H1 (cell line): ENCODE measurements at regions not wholly inside any gene's neighbourhood (a gene's known extent, or its start where the extent isn't known, plus 50 kb on each side); places are given as distances from the start of the nearest gene placed in this dataset.

Experiments used
- CBX8 ChIP-seq: fragments of 300-800, 300-1000 bp; sonication (generic); IDR thresholded peaks from 2 replicates; pipeline ENCODE4 v1.7.1; 2016; ENCODE audit warnings: low read depth, low read length, borderline replicate concordance
- CHD2 ChIP-seq: IDR thresholded peaks from 2 replicates; pipeline ENCODE4 v1.6.1; 2012; ENCODE audit warnings: low read length, improper control_type of control experiment
- EP300 ChIP-seq, 2 experiments: IDR thresholded peaks; 1 replicate in 1 of 2; 2 replicates in 1 of 2; pipeline ENCODE4 v1.6.1; 2011 to 2012; ENCODE audit warnings: low read depth in 2 of 2, low read length in 2 of 2, mild to moderate bottlenecking in 2 of 2, borderline replicate concordance in 1 of 2, inconsistent platforms in 1 of 2, moderate library complexity in 1 of 2
- KDM1A ChIP-seq: fragments of 200-600, 300-600 bp; sonication (generic); IDR thresholded peaks from 2 replicates; pipeline ENCODE4 v1.7.1; 2016; ENCODE audit warnings: mild to moderate bottlenecking, low read length, borderline replicate concordance
- PHF8 ChIP-seq: fragments of 200-600 bp; sonication (generic); conservative IDR thresholded peaks from 2 replicates; pipeline ENCODE4 v1.7.1; 2012; ENCODE audit warnings: low read depth, mild to moderate bottlenecking, inconsistent platforms, low read length, moderate library complexity
- RBBP5 ChIP-seq: IDR thresholded peaks from 2 replicates; pipeline ENCODE4 v1.7.1; 2012; ENCODE audit warnings: low read depth, mild to moderate bottlenecking, inconsistent platforms, low read length, moderate library complexity, borderline replicate concordance
- RFX5 ChIP-seq: IDR thresholded peaks from 2 replicates; pipeline ENCODE4 v1.6.1; 2011; ENCODE audit warnings: low read depth, low read length, improper control_type of control experiment, borderline replicate concordance
- RXRA ChIP-seq: IDR thresholded peaks from 2 replicates; pipeline ENCODE4 v1.6.1; 2011; ENCODE audit warnings: low read depth, mild to moderate bottlenecking, low read length, moderate library complexity; ENCODE audit not compliant: insufficient read depth
- SP4 ChIP-seq: IDR thresholded peaks from 2 replicates; pipeline ENCODE4 v1.6.1; 2012; ENCODE audit warnings: low read length, inconsistent platforms
- SUZ12 ChIP-seq: fragments of 200-600 bp; sonication (generic); IDR thresholded peaks from 2 replicates; pipeline ENCODE4 v1.6.1; 2012; ENCODE audit warnings: mild to moderate bottlenecking, inconsistent platforms, low read length, moderate library complexity, mixed read lengths
- TAF1 ChIP-seq: IDR thresholded peaks from 2 replicates; pipeline ENCODE4 v1.6.1; 2011; ENCODE audit warnings: mild to moderate bottlenecking, low read depth, low read length
- TEAD4 ChIP-seq: IDR thresholded peaks from 2 replicates; pipeline ENCODE4 v1.6.1; 2012; ENCODE audit warnings: low read depth, low read length, inconsistent platforms, mixed read lengths
- YY1 ChIP-seq: IDR thresholded peaks from 2 replicates; pipeline ENCODE4 v1.6.1; 2011; ENCODE audit warnings: low read depth, mild to moderate bottlenecking, low read length
- TF ChIP-seq, protein P1 (sequence below): IDR thresholded peaks from 2 replicates; pipeline ENCODE4 v1.6.1; 2012; ENCODE audit warnings: low read length, inconsistent platforms
- TF ChIP-seq, protein P2 (sequence below): IDR thresholded peaks from 2 replicates; pipeline ENCODE4 v1.6.1; 2012; ENCODE audit warnings: inconsistent platforms

DNA sequence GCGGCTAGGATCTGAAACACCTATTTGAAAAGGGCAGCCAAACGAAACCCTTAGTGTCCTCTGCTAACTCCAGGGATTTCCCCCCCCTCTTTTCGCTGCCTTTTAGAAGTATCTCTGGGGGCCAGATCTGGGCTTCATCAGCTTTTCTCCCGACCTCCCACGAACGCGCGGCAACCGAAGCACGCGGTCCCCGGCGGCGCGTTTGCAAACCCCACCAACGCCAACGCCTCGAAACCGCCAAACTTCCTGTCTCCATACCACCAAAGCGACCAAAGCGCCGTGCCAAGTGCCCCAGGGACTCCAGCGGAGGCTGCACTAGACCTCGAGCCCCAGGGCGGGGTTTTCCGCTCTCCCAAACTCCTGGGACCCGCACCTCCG, 155.8 kb upstream of the FRMD4B start (continued):
- TF ChIP-seq, protein P1, sequence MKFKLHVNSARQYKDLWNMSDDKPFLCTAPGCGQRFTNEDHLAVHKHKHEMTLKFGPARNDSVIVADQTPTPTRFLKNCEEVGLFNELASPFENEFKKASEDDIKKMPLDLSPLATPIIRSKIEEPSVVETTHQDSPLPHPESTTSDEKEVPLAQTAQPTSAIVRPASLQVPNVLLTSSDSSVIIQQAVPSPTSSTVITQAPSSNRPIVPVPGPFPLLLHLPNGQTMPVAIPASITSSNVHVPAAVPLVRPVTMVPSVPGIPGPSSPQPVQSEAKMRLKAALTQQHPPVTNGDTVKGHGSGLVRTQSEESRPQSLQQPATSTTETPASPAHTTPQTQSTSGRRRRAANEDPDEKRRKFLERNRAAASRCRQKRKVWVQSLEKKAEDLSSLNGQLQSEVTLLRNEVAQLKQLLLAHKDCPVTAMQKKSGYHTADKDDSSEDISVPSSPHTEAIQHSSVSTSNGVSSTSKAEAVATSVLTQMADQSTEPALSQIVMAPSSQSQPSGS = no peak
- no peak for TF ChIP-seq KDM1A
- TF ChIP-seq TAF1 = no peak
- no peak for TF ChIP-seq YY1
- TF ChIP-seq RBBP5 = 0 out of 2 replicates have a peak, but pooled peaks have one; percentile 17
- TF ChIP-seq SP4 = no peak
- TF ChIP-seq RXRA = no peak
- TF ChIP-seq, protein P2, sequence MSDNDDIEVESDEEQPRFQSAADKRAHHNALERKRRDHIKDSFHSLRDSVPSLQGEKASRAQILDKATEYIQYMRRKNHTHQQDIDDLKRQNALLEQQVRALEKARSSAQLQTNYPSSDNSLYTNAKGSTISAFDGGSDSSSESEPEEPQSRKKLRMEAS = peak; percentile 83
- no peak for TF ChIP-seq CHD2
- no peak for TF ChIP-seq PHF8
- no peak for TF ChIP-seq TEAD4
- TF ChIP-seq SUZ12 = peak; percentile 65; the same call in 1 of the 2 replicates
- no peak for TF ChIP-seq RFX5
- TF ChIP-seq EP300 (IDR thresholded peaks at IDR 0.05; ENCODE audit: borderline replicate concordance in 1 of 2, low read depth in 2 of 2, low read length in 2 of 2) = no peak
- no peak for TF ChIP-seq CBX8
